Hindlimb muscle (tissue), 1 donor: ENCODE measurements at regions not wholly inside any gene's neighbourhood (a gene's known extent, or its start where the extent isn't known, plus 50 kb on each side); places are given as distances from the start of the nearest gene placed in this dataset.

Source experiments
- DNase-seq: peaks from one replicate; pipeline ENCODE4 v3.0.0-alpha.2; 2013

DNA sequence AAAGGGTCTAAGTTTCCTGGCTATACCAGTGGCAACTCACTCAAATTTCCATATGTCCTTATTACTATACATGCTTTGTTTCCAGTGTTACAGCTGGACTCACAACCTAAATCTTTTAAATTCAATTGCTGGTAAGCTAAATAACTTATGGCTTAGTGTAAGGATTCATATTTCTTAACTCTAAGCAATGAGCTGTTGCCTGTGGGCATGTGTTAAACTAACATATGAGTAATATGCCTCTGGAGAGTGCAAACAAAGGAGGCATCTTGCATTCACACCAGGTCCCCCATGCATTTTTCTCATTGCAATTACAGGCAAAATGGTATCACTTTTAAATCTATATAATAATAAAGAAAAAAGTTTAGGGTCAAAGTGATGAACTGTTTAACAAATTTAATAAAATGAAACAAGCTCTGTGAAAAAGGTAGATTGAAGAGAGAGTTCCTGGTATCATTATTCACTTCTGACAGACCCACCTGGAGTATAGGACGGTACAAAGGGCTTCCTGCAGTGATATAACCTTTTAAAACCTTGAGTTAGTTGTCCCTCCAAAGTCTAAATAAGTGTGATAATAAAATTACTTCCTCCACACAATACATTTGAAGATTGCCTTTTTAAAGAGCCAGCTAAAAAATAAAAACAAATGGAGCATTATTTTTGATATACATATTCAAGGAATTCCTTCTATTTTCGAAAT, 57.6 kb upstream of the HMGCLL1 start:
- no peak for DNase-seq

- DNase-seq = peak; percentile 16
Observed at GRCh38 chr6:55633471-55633870, 54.5 kb upstream of the HMGCLL1 start.

DNA sequence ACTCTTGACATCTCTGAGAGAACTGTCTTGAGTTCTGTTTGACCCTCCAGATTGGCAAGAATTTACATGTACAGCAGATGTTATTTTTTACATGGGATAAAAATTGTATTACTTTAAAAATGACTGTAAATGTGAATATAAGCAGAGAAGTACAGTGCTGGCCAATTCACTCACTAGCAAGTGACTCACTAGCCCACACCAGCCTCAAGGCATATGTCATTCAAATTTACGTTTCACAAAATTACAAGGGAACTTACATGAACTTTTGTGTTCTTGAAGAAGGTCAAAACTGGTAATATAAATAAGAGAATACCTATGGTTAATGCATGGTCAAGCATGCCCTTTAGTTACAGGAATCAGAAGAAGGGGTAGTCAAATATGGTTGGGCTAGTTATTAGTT, 54.0 kb upstream of the HMGCLL1 start:
- no peak for DNase-seq
